ENCODE measurements at regions not wholly inside any gene's neighbourhood (a gene's known extent, or its start where the extent isn't known, plus 50 kb on each side); places are given as distances from the start of the nearest gene placed in this dataset.

- 0 out of 2 replicates have a peak, but pooled peaks have one; percentile 24 for TF ChIP-seq CTCF (conservative IDR thresholded peaks at IDR 0.05; ENCODE audit: low read depth, low read length)
- TF ChIP-seq EZH2 (IDR thresholded peaks at IDR 0.05; ENCODE audit: low read length, unreplicated experiment), result no peak
Measured at GRCh38 chr2:126359494-126359893, 296.5 kb upstream of the GYPC start.
